Activated T-cell treated with anti-CD3 and anti-CD28 coated beads for 1 hour (primary cell): ENCODE measurements at regions not wholly inside any gene's neighbourhood (a gene's known extent, or its start where the extent isn't known, plus 50 kb on each side); places are given as distances from the start of the nearest gene placed in this dataset.

ENCODE experiments used
- DNase-seq: peaks from one replicate; pipeline ENCODE4 v3.0.0-alpha.2; 2020; ENCODE audit warnings: low read depth

DNA sequence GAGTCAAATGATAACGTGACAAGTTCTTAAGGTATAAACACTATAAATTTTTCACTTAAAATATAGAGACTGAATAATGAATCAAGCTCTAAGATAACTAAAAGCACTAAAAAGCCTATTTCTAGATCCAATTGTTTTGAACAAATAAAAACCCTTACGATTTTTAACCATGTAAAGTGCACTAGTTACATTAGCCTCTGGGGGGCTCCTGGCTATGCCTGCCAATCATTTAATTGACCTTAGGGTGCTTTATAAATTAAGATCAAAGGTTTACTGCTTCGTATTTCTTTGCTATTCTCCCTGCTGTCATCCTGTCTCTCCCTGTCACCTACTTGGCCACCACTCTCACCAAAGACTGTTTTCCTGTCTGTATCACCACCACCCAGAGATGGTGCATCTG is 133.4 kb downstream of the ESM1 start:
- no peak for DNase-seq

DNA sequence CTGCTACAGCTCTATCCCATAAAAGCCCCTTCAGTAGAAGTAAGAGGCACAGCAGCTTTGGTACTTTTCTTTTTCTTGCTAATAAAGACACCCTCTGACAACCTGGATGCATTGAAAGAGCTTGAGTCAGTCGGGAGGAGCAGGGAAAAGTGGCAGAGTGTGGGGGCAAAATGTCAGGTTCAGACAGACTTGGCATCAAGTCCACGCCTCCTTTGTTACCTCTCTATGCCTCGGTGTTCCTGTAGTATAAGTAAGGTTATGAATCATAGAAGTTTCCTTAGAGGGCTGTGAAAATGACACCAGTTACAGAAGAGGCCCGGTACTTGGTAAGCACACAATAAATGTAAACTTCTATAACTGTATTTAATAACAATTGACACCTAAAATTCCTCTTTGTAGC is 133.9 kb downstream of the ESM1 start:
- no peak for DNase-seq

DNA sequence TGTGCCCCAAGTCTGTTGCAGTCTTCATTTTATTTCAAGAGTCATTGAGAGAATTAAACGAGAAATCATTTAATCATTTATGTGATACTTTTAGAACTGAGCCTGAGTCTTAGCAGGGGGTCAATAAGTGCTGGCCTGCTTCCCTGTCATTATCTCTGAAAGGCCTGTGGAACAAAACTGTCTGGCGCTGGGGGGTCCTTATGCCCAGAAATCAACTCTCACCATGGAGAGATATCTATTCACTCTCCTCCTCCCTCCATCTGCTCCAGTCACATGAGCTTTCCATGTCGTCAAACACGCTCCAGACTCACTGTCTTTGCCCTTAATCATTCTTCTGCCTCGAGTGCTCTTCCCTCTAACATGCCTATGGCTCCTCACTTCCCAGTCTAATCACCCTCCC is 136.8 kb downstream of the ESM1 start:
- no peak for DNase-seq

DNA sequence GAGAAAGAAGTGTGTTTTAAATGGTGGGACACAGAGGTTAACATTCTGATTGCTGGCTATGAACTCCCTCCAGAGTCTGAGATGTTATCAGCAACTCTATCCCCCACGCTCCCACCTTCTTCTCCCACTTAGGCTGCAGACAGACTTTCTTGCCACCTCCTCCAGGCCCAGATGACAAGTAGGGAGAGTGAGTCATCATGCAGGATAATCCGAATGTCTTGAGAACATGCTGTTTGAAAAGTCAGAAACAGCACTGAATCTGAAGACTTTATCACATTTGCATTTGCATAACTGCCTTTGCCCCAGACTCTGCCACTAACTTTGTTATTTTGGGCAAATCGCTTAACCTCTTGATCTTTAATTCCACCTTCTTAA is 139.8 kb downstream of the ESM1 start:
- no peak for DNase-seq

DNA sequence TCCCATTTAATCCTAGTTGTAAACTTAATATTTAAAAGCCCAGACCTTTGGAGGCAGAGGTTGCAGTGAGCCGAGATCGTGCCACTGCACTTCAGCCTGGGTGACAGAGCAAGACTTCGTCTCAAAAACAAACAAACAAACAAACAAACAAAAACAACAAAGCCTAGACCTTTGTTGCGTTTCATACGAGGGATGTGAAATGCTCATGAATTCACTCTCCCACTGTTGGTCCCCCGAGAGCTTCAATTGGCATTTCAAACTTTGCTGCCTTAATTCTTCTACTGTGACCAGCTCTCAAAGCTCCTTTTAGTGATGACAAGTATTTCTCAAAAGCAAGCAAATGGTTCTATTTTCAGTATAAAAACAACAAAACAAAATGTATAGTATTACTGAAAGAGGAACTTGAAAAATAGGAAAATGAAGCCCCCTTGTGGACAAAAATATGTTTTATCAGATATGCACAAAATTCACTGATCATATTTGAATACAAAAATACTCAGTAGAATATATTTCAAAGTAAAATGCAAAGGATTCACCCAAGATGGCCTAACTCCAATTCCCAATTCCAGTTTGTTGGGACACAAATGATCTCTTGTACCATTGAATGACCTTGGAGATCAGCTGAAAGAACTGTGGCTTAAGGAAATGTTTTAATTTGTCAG is 140.4 kb downstream of the ESM1 start:
- DNase-seq = no peak

DNA sequence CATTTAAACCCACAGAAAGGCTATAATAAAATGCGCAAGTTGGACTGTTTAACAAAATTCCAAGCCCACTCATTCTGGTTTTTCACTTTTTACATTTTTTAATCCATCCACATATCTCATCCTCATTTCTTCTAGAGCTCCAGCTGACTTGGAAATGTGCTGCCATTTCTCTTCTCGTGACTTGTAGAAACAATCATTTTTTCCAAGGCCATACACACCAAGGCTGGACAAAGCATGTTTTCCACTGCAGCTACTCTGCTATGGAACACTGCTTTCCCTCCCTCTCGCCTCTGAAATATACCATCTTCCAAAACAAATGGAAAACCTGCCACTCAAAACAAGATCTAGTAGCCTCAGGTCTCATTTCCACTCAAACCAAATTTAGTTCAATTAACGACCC is 141.1 kb downstream of the ESM1 start:
- no peak for DNase-seq

DNA sequence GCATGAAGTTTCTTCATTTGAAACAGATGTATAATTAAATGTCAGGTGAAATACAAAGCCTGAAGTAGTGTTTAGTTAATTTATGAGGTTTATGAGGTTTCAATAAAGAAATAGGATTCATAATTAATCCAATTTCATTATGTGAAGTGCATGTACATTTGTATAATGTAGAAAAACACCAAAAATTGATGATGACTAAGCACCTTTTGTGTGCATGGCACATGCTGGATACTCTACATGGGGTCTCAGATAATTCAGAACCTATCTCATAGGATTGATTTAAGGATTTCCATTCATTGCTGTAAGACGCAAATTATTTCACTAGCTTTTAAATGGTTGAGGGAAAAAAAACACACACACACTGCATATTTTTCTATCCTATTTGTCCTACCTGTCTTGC is 143.9 kb downstream of the ESM1 start:
- no peak for DNase-seq

DNA sequence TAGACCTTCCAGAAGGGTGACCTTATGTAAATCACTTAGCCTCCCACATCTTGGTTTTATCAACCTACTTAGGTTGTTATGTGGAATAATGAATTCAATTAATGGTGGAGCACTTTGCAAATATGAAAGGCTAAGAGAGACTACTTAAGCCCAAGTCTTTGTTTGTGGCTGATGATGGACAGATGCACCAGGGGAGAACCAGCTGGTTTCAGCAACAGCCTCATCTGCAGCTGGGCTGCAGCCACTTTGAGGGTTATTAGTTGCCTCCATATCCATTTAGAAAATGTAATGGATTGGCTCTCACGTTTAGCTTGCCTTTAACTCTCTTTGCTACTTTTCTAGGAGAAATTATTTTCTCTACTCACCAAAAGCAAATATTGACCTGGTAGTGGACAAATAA is 146.6 kb downstream of the ESM1 start:
- no peak for DNase-seq

DNA sequence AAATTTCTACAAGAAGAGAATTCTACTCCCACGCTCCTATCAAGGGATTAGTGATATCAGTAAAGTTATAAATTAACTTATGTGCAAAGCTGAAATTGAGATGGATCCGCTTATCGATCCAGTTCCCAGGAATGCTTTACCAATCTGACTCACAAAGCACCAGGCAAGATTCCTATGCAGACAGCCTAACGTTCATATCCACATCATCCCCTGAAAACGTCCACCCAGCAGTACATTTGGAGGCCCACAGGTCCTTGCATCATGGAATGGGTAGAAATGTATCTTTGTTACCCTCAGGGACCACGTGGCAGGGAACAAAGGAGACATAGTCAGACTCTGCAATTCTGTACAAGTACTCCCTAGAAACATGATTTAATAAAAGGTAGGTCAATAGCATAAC is 147.4 kb downstream of the ESM1 start:
- no peak for DNase-seq

DNA sequence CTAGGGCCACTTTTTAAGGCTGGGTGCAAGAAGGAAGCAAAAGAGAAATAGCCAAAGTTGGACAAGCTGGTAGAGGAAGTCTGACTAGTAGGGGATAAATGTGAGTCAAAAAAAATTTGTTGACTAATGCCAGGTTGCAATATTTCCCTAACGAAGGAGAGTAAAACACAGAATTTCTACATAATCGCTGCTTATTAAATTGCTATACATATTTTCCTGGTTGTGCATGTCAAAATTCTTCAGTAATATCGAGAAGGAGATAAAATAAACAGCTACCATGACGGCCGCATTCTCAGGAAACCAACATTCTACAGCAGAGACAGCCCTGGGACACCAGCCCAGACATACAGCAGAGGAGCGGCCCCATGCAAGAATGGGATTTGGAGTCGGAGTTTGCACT is 148.3 kb downstream of the ESM1 start:
- no peak for DNase-seq

DNA sequence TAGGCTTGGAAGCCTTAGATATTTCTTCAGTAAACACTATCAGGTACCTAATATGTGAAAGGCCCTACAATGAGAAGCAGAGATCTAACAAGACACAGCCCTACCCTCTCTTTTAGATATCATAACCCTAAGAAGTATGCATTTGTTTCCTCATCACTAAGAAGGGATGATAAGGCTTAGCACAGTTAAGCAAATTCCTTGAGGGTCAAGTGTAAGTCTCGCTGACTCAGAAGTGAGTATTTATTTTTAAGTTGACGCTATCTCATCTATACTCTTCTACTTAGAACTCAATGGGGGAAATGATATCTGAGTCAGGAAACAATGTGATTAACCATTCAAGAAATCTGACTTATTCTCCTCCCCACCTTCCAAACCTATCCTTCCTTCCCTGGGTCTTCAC is 149.7 kb downstream of the ESM1 start:
- DNase-seq = no peak

DNA sequence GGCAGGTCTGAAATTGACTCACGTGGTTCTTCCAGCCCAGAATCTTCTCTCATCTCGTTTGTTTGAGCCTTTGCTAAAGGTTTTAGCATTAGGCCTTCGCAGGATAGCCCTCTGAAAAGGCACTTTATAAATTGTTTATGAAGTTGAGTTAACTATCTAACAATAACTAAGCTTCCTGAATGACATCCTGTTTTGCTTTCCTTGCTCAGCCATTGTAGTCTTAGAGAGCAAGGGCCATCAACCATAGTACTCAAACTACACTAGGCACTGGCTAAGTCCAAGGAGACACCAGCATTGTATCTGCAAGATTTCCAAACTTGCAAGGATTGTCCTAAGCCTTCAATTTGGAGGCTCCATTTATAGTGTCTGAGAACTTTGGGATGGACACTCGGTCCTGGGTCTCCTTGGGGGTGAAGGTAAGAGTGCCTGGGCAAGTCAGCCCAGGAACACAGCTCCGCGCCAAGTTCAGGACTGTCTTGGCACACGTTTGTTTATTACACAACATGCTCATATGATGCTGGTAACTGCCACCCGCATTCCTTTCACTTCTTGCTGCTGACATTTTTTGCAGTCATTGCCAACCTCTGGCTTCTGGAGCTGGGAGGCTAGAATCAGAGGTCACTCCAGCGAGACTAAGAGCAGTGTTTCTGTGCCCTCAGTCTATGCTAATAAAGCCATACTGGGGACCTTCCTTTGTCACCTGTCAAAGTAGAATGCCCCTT is 151.1 kb downstream of the ESM1 start:
- DNase-seq = no peak

DNA sequence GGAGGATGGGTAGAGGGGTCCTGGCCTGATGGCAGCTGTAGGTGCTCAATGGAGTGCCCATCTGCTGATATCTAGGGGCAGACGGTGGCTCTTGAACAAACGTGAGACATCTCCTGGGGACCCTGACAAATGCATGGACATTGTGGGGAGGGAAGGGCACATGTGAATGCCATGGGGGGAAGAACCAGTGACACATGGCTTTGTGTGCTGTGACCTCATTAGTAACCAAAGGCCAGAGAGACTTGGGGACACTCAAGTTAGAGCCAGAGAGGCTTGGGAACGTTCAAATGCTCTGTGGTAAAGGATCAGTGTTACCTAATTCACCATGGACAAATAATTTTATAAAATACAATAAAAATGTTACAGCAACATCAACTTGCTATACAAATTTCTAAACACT is 151.8 kb downstream of the ESM1 start:
- no peak for DNase-seq

DNA sequence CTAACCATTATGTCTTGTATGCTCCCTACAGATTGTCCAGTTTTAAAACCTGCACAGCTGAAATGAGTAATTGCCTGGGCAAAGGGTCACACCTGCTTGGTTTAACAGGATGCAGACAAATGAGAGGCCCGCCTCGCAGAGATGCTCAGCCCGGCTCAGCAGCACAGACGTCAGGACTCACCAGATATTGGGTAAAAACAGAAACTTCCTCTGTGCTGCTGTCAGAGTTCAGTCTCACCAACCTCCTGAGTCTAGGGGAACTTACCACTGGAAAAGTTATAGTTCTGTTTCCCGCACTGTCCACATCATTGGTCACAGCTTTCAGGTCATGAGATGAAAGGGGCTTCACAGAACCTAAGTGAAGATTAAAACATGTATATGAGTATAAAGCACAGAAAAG is 152.5 kb downstream of the ESM1 start:
- no peak for DNase-seq

DNA sequence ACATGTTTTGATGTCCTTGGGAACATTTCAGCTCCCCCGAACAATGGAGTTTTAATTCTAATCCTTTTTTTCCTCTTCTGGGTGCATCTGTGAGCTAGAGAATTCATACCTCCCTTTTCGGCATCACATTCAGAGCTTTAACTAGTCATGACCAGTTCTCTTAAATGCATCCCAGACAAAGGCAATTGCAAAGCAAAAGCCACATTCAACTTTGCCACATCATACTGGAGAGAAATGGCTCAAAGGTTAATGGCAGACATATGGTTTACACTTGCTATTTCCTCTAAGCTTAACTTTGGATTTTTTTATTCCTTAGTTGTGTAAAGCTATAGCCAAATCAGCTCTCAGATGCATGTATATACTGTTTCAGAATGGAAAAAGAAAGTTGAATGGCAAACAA is 153.3 kb downstream of the ESM1 start:
- DNase-seq = no peak

DNA sequence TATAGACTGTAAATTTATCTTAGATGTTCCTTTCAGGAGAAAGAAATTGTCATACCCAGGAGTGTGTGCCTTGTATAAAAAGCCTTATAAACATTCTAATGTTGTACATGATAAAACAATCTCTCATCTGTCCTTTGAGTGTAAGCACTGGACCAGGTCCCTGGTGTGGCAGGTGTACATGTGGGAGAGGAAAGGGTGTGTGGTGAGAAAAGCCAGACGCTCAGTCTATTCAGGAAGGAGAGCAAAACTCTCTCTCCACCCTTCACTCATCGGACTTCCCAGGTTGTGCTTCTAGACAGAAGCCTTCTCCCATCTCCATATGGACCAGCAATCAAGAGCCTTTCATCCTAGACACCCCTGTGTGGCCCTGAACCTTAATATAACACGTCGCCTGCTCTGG is 154.2 kb downstream of the ESM1 start:
- no peak for DNase-seq

DNA sequence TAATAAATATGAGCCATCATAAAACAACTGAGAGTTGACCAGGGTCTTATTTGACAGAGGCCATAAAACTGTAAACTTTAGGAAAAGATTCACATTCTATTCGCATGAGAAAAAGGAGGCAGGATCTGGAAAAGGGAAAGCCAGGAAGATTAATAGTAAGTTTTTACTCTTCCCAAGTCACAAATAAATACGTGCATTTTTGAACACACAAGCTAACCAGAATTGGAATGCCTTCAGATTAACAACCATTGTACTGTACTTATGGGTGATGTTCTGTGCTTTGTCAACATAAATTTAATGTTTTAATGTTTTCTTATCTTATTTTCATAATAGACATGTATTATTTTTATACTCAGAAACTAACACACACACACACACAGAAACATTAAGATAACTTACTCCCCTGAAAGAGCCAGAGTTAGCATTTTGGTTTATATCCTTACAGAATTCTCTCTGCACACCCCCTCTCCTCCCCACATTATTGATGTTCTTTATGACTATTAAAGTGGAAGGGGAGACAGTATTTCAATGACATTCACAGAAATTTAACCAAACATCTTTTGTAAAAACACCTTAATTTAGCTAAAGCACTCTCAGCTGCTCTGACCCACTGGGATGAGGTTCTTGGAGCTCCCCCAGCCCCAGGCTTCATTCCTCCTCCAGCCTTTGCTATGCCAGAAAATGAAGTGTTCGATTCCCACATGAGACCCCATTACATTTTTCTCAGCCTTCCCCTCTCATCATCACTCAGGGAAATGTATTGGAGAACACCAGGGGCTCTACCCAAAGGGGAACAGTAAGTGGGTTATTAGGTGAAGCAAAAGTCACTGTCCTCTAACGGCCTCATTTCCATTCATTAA is 155.5 kb downstream of the ESM1 start:
- no peak for DNase-seq

DNA sequence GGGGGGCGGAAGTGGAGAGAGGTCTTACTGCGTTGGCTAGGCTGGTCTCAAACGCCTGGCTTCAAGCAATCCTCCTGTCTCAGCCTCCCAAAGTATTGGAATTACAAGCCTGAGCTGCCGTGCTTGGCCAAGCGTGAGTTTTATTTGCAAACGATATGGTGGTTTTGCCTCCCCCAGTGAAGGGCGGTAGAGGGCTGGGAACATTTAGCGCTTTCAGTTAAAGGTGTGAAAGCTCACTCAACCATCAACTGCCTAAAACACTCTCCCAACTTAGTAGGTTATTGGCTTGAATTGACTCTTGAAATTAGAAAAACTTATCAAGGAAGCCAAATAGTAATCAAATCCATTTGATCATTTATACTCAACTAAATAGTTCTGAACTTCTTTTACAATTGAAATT is 156.3 kb downstream of the ESM1 start:
- no peak for DNase-seq

DNA sequence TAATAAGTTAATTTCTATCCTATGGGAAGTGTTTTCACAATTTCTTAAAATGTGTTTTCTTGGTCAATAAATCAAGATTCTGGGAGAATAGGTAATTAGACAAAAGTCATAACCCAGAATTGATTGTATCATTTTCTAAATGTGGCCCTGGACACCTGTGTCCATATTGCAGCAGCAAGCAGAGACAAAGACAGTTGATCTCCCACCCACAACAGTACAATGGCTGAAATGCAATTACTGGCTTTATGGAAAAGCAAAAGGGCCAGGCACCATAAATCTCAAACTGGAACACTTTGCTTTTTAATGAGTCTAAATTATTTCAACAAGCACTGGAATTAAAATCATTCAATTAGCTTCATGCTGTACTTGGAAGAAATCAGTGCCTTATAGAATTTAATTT is 157.2 kb downstream of the ESM1 start:
- no peak for DNase-seq

DNA sequence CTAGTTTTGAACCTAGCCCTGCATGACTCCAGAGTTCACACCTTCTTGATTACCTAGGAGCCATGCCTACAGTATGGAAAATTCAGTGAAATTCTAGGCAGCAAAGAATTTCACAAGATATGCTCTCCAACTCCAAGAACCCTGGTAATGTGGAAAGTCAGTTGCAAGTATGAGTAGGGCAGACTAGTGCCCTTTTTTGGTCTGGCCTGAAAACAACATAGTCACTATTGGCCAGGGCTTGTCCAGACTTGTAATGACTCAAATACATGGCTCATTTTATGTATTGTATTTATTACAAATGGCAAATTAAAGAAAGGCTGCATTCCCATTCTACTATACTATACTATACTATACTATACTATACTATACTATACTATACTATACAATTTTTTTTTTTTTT is 160.4 kb downstream of the ESM1 start:
- DNase-seq = no peak

DNA sequence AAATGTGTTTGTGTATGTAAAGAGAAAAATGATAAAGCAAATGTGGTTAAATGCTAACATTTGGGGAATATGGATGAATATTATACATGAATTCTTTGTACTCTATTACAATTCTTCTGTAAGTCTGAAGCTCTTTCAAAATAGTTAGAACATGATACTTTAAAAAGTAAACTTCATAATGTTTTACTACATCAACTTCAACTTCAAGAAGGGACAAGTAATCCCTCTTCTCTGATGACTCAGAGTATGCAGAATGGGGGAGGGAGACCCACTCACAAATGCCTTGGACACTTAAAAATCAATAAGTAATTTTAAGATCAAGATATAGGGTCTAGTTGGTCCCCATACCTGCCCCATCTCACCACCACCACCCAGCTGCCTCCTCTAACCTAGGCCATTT is 162.4 kb downstream of the ESM1 start:
- no peak for DNase-seq

DNA sequence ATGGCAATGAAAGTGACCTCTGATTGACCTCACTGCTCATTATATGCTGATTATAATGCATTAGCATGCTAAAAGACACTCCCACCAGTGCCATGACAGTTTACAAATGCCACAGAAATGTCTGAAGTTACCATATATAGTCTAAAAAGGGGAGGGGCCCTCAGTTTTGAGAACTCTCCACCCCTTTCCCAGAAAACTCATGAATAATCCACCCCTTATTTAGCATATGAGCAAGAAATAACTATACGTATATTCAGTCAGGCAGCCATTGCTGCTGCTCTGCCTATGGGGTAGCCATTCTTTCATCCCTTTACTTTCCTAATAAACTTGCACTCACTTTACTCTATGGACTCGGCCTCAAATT is 163.1 kb downstream of the ESM1 start:
- no peak for DNase-seq
